ENCODE measurements at regions not wholly inside any gene's neighbourhood (a gene's known extent, or its start where the extent isn't known, plus 50 kb on each side); places are given as distances from the start of the nearest gene placed in this dataset.
"Not testable (repeated sequence)": the region's sequence is repeated elsewhere in the genome, so short reads cannot be mapped to it uniquely, and the experiment has no call there.

- not testable (repeated sequence) for H3K27me3 ChIP-seq (replicated peaks; ENCODE audit: control insufficient read depth, insufficient read depth, low read length, poor library complexity, severe bottlenecking); H3K9me3 ChIP-seq (ENCODE audit: control insufficient read depth, low read length); H3K4me1 ChIP-seq (ENCODE audit: control insufficient read depth, insufficient read depth, low read length, poor library complexity, severe bottlenecking); H3K27ac ChIP-seq (ENCODE audit: insufficient read depth, low read length, poor library complexity, severe bottlenecking); DNase-seq; H3K4me3 ChIP-seq (ENCODE audit: insufficient read depth, low read depth, low read length, poor library complexity, severe bottlenecking); H3K36me3 ChIP-seq (ENCODE audit: control insufficient read depth, insufficient read depth, low read length)
Observed at GRCh38 chr6:27047725-27048124, 199.8 kb upstream of the PRSS16 start.

GRCh38 chr6:27049863-27050781 lies 197.4 kb upstream of the PRSS16 start:
- H3K9me3 ChIP-seq (ENCODE audit: control insufficient read depth, low read length) = no peaks in the 10 kb centered on the region
- no peaks in the 10 kb centered on the region for H3K27me3 ChIP-seq (replicated peaks; ENCODE audit: control insufficient read depth, insufficient read depth, low read length, poor library complexity, severe bottlenecking)
- no peak overlapping the region for H3K27ac ChIP-seq (ENCODE audit: insufficient read depth, low read length, poor library complexity, severe bottlenecking)
- H3K4me1 ChIP-seq (ENCODE audit: control insufficient read depth, insufficient read depth, low read length, poor library complexity, severe bottlenecking) = no peaks in the 10 kb centered on the region
- no peak overlapping the region for H3K4me3 ChIP-seq (ENCODE audit: insufficient read depth, low read depth, low read length, poor library complexity, severe bottlenecking)
- no peak for DNase-seq
- H3K36me3 ChIP-seq (ENCODE audit: control insufficient read depth, insufficient read depth, low read length) = no peaks in the 10 kb centered on the region

DNA sequence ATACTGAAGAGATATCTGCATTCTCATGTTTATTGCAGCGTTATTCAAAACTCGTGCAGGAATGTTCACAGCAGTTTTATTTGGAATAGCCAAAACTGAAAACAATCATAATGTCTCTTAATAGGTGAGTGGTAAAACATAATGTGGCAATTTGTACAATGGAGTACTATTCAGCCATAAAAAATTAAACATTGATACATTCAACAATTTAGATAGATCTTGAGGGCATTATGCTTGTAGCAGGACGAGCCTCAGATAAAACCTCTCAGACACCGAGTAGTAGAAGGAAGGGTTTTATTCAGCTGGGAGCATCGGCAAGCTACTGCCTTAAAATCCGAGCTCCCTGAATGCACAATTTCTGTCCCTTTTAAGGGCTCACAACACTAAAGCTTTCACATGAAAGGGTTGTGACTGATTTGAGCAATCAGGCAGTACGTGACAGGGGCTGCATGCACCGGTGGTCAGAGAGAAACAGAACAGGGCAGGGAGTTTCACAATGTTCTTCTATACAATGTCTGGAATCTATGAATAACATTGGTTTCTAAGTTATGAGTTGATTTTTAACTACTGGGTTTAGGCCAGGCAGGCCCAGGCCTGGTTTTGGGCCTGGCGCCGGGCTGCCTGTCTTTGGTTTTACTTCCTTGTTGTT lies 195.3 kb upstream of the PRSS16 start:
- not testable (repeated sequence) for H3K4me3 ChIP-seq (ENCODE audit: insufficient read depth, low read depth, low read length, poor library complexity, severe bottlenecking); H3K27me3 ChIP-seq (replicated peaks; ENCODE audit: control insufficient read depth, insufficient read depth, low read length, poor library complexity, severe bottlenecking); H3K4me1 ChIP-seq (ENCODE audit: control insufficient read depth, insufficient read depth, low read length, poor library complexity, severe bottlenecking); DNase-seq; H3K9me3 ChIP-seq (ENCODE audit: control insufficient read depth, low read length); H3K36me3 ChIP-seq (ENCODE audit: control insufficient read depth, insufficient read depth, low read length); H3K27ac ChIP-seq (ENCODE audit: insufficient read depth, low read length, poor library complexity, severe bottlenecking)

DNA sequence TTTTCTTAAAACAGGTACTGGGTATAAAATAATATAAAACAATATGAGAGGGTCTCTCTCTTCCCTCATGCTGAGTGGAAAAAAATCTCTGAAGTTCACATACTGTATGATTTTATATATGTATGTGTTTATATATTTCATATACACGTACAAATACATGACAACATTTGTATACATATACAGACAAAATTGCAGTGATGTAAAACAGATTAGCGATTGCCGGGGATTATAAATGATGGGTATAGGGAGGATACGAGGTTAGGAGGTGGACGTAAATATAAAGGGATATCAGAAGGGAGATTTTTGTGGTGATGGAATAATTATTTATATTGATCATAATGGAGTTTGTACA lies 194.8 kb upstream of the PRSS16 start:
- Histone ChIP-seq H3K4me3 (ENCODE audit: insufficient read depth, low read depth, low read length, poor library complexity, severe bottlenecking) (no peak overlapping the region), H3K9me3 (ENCODE audit: control insufficient read depth, low read length) (no peaks in the 10 kb centered on the region), H3K27ac (ENCODE audit: insufficient read depth, low read length, poor library complexity, severe bottlenecking) (no peak overlapping the region), H3K27me3 (replicated peaks; ENCODE audit: control insufficient read depth, insufficient read depth, low read length, poor library complexity, severe bottlenecking) (no peaks in the 10 kb centered on the region), H3K36me3 (ENCODE audit: control insufficient read depth, insufficient read depth, low read length) (no peaks in the 10 kb centered on the region), H3K4me1 (ENCODE audit: control insufficient read depth, insufficient read depth, low read length, poor library complexity, severe bottlenecking) (no peaks in the 10 kb centered on the region)
- no peak for DNase-seq

- Histone ChIP-seq H3K27me3 (replicated peaks; ENCODE audit: control insufficient read depth, insufficient read depth, low read length, poor library complexity, severe bottlenecking) (no peaks in the 10 kb centered on the region), H3K9me3 (ENCODE audit: control insufficient read depth, low read length) (no peaks in the 10 kb centered on the region), H3K4me3 (ENCODE audit: insufficient read depth, low read depth, low read length, poor library complexity, severe bottlenecking) (no peak overlapping the region), H3K36me3 (ENCODE audit: control insufficient read depth, insufficient read depth, low read length) (no peaks in the 10 kb centered on the region), H3K27ac (ENCODE audit: insufficient read depth, low read length, poor library complexity, severe bottlenecking) (no peak overlapping the region), H3K4me1 (ENCODE audit: control insufficient read depth, insufficient read depth, low read length, poor library complexity, severe bottlenecking) (no peaks in the 10 kb centered on the region)
- DNase-seq = no peak
Observed at GRCh38 chr6:27053738-27054137, 193.8 kb upstream of the PRSS16 start.

DNA sequence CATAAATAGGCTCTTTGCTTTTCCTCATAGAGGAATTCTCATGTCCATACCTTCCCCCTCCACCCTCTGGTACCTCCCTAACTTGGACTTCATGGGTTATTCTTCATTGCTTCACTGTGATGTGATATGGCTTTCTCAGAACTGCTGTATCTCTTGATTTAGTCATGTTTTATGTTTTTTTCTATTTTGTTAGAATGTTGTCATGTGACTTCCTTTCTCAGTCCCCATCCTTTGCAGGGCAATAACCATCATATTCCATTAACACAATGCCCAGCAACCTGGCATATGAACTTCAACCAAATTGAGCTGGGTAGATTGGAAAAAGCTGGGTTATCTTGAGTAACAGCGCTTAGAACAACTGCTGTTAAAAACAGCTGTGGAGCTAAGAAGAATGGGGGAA lies 190.9 kb upstream of the PRSS16 start:
- Histone ChIP-seq H3K4me1 (ENCODE audit: control insufficient read depth, insufficient read depth, low read length, poor library complexity, severe bottlenecking) (no peaks in the 10 kb centered on the region), H3K36me3 (ENCODE audit: control insufficient read depth, insufficient read depth, low read length) (no peaks in the 10 kb centered on the region), H3K27me3 (replicated peaks; ENCODE audit: control insufficient read depth, insufficient read depth, low read length, poor library complexity, severe bottlenecking) (no peaks in the 10 kb centered on the region), H3K9me3 (ENCODE audit: control insufficient read depth, low read length) (no peaks in the 10 kb centered on the region), H3K27ac (ENCODE audit: insufficient read depth, low read length, poor library complexity, severe bottlenecking) (no peak overlapping the region), H3K4me3 (ENCODE audit: insufficient read depth, low read depth, low read length, poor library complexity, severe bottlenecking) (no peak overlapping the region)
- no peak for DNase-seq

DNA sequence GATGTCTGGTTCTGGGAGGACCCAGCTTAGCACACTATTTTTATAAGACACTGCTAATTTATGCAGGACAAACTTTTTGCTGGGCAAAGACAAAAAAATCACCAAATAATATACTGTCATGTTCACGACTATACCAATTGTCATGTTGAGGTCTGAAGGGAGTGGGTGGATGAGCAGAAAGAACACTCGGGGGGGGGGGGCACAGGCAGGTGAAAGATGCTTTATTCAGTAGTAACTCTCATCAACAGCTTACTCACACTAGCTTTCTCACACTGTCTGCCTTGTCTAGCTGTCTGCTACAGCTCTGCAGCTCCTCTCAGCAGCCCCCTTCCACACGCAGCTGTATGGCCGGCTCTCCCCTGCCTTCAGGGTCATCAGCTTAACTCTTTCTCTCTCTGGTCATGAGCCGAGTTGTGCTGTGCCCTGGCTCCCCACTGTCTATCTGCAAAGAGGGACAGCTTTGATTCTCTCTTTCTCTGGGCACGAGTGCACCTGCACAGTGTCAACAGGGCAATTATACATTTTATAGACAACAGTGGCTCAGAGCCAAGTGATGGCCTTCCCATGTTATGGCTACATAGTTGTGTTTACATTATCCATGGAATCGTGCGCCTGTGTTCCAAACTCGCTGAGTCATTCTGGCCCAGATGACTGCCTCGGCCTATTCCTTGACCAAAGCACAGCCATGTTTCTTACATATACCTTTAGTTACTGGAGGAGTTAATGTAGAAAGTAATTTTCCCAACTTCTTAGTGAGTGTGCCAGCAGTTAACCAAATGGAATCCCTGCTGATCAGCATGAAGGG lies 187.7 kb upstream of the PRSS16 start:
- Histone ChIP-seq H3K4me1 (ENCODE audit: control insufficient read depth, insufficient read depth, low read length, poor library complexity, severe bottlenecking) (no peaks in the 10 kb centered on the region), H3K27me3 (replicated peaks; ENCODE audit: control insufficient read depth, insufficient read depth, low read length, poor library complexity, severe bottlenecking) (no peaks in the 10 kb centered on the region), H3K9me3 (ENCODE audit: control insufficient read depth, low read length) (no peaks in the 10 kb centered on the region), H3K4me3 (ENCODE audit: insufficient read depth, low read depth, low read length, poor library complexity, severe bottlenecking) (no peak overlapping the region), H3K36me3 (ENCODE audit: control insufficient read depth, insufficient read depth, low read length) (no peaks in the 10 kb centered on the region), H3K27ac (ENCODE audit: insufficient read depth, low read length, poor library complexity, severe bottlenecking) (no peak overlapping the region)
- DNase-seq = no peak

- H3K4me1 ChIP-seq (ENCODE audit: control insufficient read depth, insufficient read depth, low read length, poor library complexity, severe bottlenecking) = no peaks in the 10 kb centered on the region
- no peak overlapping the region for H3K27ac ChIP-seq (ENCODE audit: insufficient read depth, low read length, poor library complexity, severe bottlenecking)
- no peaks in the 10 kb centered on the region for H3K36me3 ChIP-seq (ENCODE audit: control insufficient read depth, insufficient read depth, low read length)
- no peak for DNase-seq
- H3K27me3 ChIP-seq (replicated peaks; ENCODE audit: control insufficient read depth, insufficient read depth, low read length, poor library complexity, severe bottlenecking) = peaks cover 3% of the 10 kb centered on the region
- H3K9me3 ChIP-seq (ENCODE audit: control insufficient read depth, low read length) = no peaks in the 10 kb centered on the region
- no peak overlapping the region for H3K4me3 ChIP-seq (ENCODE audit: insufficient read depth, low read depth, low read length, poor library complexity, severe bottlenecking)
Observed at GRCh38 chr6:27061235-27061993, 186.1 kb upstream of the PRSS16 start.

- no peaks in the 10 kb centered on the region for H3K36me3 ChIP-seq (ENCODE audit: control insufficient read depth, insufficient read depth, low read length)
- H3K4me3 ChIP-seq (ENCODE audit: insufficient read depth, low read depth, low read length, poor library complexity, severe bottlenecking) = no peak overlapping the region
- no peak for DNase-seq
- no peak overlapping the region for H3K27ac ChIP-seq (ENCODE audit: insufficient read depth, low read length, poor library complexity, severe bottlenecking)
- no peaks in the 10 kb centered on the region for H3K4me1 ChIP-seq (ENCODE audit: control insufficient read depth, insufficient read depth, low read length, poor library complexity, severe bottlenecking)
- H3K27me3 ChIP-seq (replicated peaks; ENCODE audit: control insufficient read depth, insufficient read depth, low read length, poor library complexity, severe bottlenecking) = peaks cover 4% of the 10 kb centered on the region
- no peaks in the 10 kb centered on the region for H3K9me3 ChIP-seq (ENCODE audit: control insufficient read depth, low read length)
Observed at GRCh38 chr6:27062755-27063154, 184.7 kb upstream of the PRSS16 start.

Measured in effector memory CD4-positive, alpha-beta T cell (primary cell).